GM12865 (cell line): ENCODE measurements at regions not wholly inside any gene's neighbourhood (a gene's known extent, or its start where the extent isn't known, plus 50 kb on each side); places are given as distances from the start of the nearest gene placed in this dataset.
"Not testable (repeated sequence)": the region's sequence is repeated elsewhere in the genome, so short reads cannot be mapped to it uniquely, and the experiment has no call there.

Source experiments
- DNase-seq: peaks from one replicate; pipeline ENCODE4 v3.0.0; 2010; ENCODE audit warnings: low read depth
- H3K4me3 ChIP-seq: 2 replicates; pipeline ENCODE4 v1.5.1; 2011; ENCODE audit warnings: mild to moderate bottlenecking, low read depth, low read length, control low read depth
- TF ChIP-seq, protein P1 (sequence below): IDR thresholded peaks from 2 replicates; pipeline ENCODE4 v1.5.1; 2011; ENCODE audit warnings: low read length, control low read depth, low read depth, inconsistent platforms; ENCODE audit not compliant: insufficient read depth; ENCODE audit errors: missing control alignments

- TF ChIP-seq, protein P1, sequence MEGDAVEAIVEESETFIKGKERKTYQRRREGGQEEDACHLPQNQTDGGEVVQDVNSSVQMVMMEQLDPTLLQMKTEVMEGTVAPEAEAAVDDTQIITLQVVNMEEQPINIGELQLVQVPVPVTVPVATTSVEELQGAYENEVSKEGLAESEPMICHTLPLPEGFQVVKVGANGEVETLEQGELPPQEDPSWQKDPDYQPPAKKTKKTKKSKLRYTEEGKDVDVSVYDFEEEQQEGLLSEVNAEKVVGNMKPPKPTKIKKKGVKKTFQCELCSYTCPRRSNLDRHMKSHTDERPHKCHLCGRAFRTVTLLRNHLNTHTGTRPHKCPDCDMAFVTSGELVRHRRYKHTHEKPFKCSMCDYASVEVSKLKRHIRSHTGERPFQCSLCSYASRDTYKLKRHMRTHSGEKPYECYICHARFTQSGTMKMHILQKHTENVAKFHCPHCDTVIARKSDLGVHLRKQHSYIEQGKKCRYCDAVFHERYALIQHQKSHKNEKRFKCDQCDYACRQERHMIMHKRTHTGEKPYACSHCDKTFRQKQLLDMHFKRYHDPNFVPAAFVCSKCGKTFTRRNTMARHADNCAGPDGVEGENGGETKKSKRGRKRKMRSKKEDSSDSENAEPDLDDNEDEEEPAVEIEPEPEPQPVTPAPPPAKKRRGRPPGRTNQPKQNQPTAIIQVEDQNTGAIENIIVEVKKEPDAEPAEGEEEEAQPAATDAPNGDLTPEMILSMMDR: no peak
- no peak overlapping the region for H3K4me3 ChIP-seq
- no peak for DNase-seq
These were observed 632.0 kb downstream of the IQCM start for GRCh38 chr4:149183638-149184037.

- H3K4me3 ChIP-seq, DNase-seq: not testable (repeated sequence)
These were observed 634.2 kb downstream of the IQCM start for GRCh38 chr4:149181459-149181858.

DNA sequence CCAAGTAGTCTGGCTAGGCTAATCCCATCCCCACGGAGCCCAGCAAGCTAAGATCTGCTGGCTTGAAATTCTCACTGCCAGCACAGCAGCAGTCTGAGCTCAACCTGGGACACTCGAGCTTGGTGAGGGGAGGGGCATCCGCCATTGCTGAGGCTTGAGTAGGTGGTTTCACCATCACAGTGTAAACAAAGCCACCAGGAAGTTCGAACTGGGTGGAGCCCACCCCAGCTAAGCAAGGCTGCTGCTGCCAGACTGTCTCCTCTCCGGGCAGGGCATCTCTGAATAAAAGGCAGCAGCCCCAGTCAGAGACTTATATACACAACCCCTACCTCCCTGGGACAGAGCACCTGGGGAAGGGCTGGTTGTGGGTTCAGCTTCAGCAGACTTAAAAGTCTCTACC lies 639.6 kb downstream of the IQCM start:
- DNase-seq: peak; percentile 11
- H3K4me3 ChIP-seq: no peak overlapping the region
- TF ChIP-seq, protein P1: no peak

- TF ChIP-seq, protein P1: no peak
- no peak overlapping the region for H3K4me3 ChIP-seq
- no peak for DNase-seq
These were observed 640.1 kb downstream of the IQCM start for GRCh38 chr4:149175549-149175948.

DNA sequence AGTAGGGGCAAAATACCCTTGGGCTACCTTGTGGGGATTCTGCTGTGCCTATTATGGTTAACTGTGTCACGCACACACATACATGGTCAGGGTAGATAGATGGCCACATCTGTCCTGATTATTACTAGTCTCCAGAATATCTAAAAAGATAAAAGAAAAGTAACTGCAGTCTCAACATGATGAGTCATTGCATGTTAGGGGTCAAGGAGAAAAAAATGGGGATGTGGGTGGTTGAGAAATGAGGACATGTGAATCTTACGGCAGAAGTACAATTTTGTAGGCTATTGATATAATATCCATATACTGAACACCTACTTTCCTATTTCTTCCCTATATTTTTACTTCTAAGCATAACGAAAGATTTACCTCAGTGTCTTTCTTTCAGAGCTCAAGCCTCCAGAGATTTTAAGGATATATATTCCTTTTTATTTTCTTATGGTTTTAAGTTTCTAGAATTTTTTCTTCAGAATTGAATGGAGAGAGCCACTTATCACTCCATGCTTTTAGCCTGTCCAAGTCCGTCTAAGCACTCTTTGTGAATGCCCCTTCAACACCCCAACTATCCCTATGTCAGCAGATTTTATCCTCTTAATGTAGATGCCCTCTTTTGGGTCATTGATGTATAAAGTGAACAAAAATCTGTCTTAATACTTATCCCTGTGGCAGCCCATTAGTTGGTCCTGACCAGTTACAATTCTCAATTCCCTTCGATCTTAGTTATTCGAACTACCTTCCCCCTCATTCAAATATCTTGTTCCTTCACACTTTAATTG lies 642.2 kb downstream of the IQCM start:
- no peak overlapping the region for H3K4me3 ChIP-seq
- TF ChIP-seq, protein P1: no peak
- no peak for DNase-seq

GRCh38 chr4:149168645-149169044 lies 647.0 kb downstream of the IQCM start:
- TF ChIP-seq, protein P1: no peak
- DNase-seq: no peak
- no peak overlapping the region for H3K4me3 ChIP-seq

DNA sequence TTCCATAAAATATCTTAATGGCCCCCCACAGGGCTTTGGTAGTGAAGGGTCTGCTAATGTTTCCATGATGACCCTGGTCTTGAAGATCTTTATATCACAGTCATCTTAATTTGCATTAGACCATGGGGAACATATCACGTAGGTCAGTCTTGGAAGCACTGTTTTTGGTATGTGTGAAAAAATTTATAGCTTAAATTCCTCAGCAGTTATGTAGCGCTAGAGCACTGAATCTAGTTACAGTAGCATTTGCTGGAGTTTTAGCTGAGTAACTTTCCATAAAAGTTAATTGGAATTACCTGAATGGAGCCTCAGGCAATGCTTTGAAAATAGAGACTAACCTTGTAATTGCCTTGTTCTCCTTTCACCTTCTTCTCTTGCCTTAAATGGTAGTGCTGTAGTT lies 648.8 kb downstream of the IQCM start:
- no peak for DNase-seq
- TF ChIP-seq, protein P1: no peak
- H3K4me3 ChIP-seq: no peak overlapping the region
